Immature natural killer cell (primary cell): ENCODE measurements at regions not wholly inside any gene's neighbourhood (a gene's known extent, or its start where the extent isn't known, plus 50 kb on each side); places are given as distances from the start of the nearest gene placed in this dataset.
A peak's percentile ranks its signal among the peaks of the same experiment; 100 is the strongest.
"Not testable (repeated sequence)": the region's sequence is repeated elsewhere in the genome, so short reads cannot be mapped to it uniquely, and the experiment has no call there.

Experiments
- DNase-seq, 3 donors: peaks; one replicate each; pipeline ENCODE4 v3.0.0; 2022; ENCODE audit warnings: mixed read lengths in 1 of 3
- H3K27ac Mint-ChIP-seq, 6 donors: one replicate each; pipeline ENCODE4 v1.8.0; 2020; ENCODE audit warnings: mixed read lengths in 6 of 6, mild to moderate bottlenecking in 5 of 6, inconsistent platforms in 4 of 6, moderate library complexity in 3 of 6
- H3K27me3 Mint-ChIP-seq, 3 donors: one replicate each; pipeline ENCODE4 v1.8.0; 2020 to 2021; ENCODE audit warnings: low read depth in 3 of 3, mild to moderate bottlenecking in 3 of 3, mixed read lengths in 3 of 3, moderate library complexity in 3 of 3, inconsistent platforms in 1 of 3
- H3K36me3 Mint-ChIP-seq, 3 donors: one replicate each; pipeline ENCODE4 v1.8.0; 2020; ENCODE audit warnings: mixed read lengths in 3 of 3, inconsistent platforms in 2 of 3, mild to moderate bottlenecking in 2 of 3
- H3K4me1 Mint-ChIP-seq, 2 donors: one replicate each; pipeline ENCODE4 v1.8.0; 2020; ENCODE audit warnings: inconsistent platforms in 2 of 2, mild to moderate bottlenecking in 2 of 2, mixed read lengths in 2 of 2, moderate library complexity in 1 of 2
- H3K4me3 Mint-ChIP-seq, 5 donors: one replicate each; pipeline ENCODE4 v1.8.0; 2020; ENCODE audit warnings: mild to moderate bottlenecking in 5 of 5, mixed read lengths in 5 of 5, inconsistent platforms in 3 of 5, moderate library complexity in 3 of 5
- H3K9me3 Mint-ChIP-seq, 6 donors: one replicate each; pipeline ENCODE4 v1.8.0; 2020; ENCODE audit warnings: mild to moderate bottlenecking in 6 of 6, mixed read lengths in 6 of 6, inconsistent platforms in 4 of 6, moderate library complexity in 3 of 6

GRCh38 chr7:140260352-140261104 is 83.7 kb upstream of the KDM7A start:
- peaks cover 2 to 6% (median 5%) of the 10 kb centered on the region in 3 donors for H3K27me3 Mint-ChIP-seq
- H3K27ac Mint-ChIP-seq, result peak overlapping the region in 1 of 6 donors; percentile 86
- H3K9me3 Mint-ChIP-seq, result no peaks in the 10 kb centered on the region
- H3K36me3 Mint-ChIP-seq, result peaks cover 0 to 6% (median 0%) of the 10 kb centered on the region in 3 donors
- H3K4me1 Mint-ChIP-seq, result peaks cover 22 to 25% of the 10 kb centered on the region in 2 donors
- no peak for DNase-seq
- no peak overlapping the region for H3K4me3 Mint-ChIP-seq

- not testable (repeated sequence) for H3K9me3 Mint-ChIP-seq, H3K27ac Mint-ChIP-seq, DNase-seq, H3K4me3 Mint-ChIP-seq, H3K36me3 Mint-ChIP-seq
- Mint-ChIP-seq H3K4me1 (peaks cover 30 to 33% of the 10 kb centered on the region in 2 donors), H3K27me3 (peaks cover 4 to 12% (median 4%) of the 10 kb centered on the region in 3 donors)
Measured at GRCh38 chr7:140257278-140257677, 80.5 kb upstream of the KDM7A start.

- H3K9me3 Mint-ChIP-seq, H3K4me3 Mint-ChIP-seq, DNase-seq, H3K36me3 Mint-ChIP-seq: not testable (repeated sequence)
- Mint-ChIP-seq H3K27ac (peak overlapping the region in 1 of 6 donors; percentile 40), H3K4me1 (peaks cover 28 to 30% of the 10 kb centered on the region in 2 donors), H3K27me3 (peaks cover 4 to 10% (median 4%) of the 10 kb centered on the region in 3 donors)
Measured at GRCh38 chr7:140254976-140255375, 78.2 kb upstream of the KDM7A start.

- Mint-ChIP-seq H3K27me3 (peaks cover 4 to 7% (median 4%) of the 10 kb centered on the region in 3 donors), H3K4me1 (peaks cover 25 to 26% of the 10 kb centered on the region in 2 donors), H3K9me3 (no peaks in the 10 kb centered on the region), H3K4me3 (no peak overlapping the region), H3K36me3 (peaks cover 0 to 4% (median 0%) of the 10 kb centered on the region in 3 donors), H3K27ac (peak overlapping the region in 2 of 6 donors; percentile 0 to 62)
- DNase-seq, result no peak
Measured at GRCh38 chr7:140249036-140249806, 72.4 kb upstream of the KDM7A start.

GRCh38 chr7:140247559-140247958 is 70.8 kb upstream of the KDM7A start:
- Mint-ChIP-seq H3K27me3 (peaks cover 2 to 4% (median 2%) of the 10 kb centered on the region in 3 donors), H3K27ac (peak overlapping the region in 1 of 6 donors; percentile 40), H3K4me1 (peaks cover 9% of the 10 kb centered on the region in 2 donors), H3K4me3 (no peak overlapping the region), H3K36me3 (peaks cover 0 to 4% (median 0%) of the 10 kb centered on the region in 3 donors), H3K9me3 (no peaks in the 10 kb centered on the region)
- no peak for DNase-seq

- H3K36me3 Mint-ChIP-seq, result peaks cover 0 to 4% (median 0%) of the 10 kb centered on the region in 3 donors
- no peak overlapping the region for H3K27ac Mint-ChIP-seq
- no peaks in the 10 kb centered on the region for H3K4me1 Mint-ChIP-seq
- DNase-seq, result no peak
- H3K4me3 Mint-ChIP-seq, result no peak overlapping the region
- peaks cover 0 to 4% (median 0%) of the 10 kb centered on the region in 3 donors for H3K27me3 Mint-ChIP-seq
- H3K9me3 Mint-ChIP-seq, result no peaks in the 10 kb centered on the region
Measured at GRCh38 chr7:140245611-140246105, 68.9 kb upstream of the KDM7A start.

GRCh38 chr7:140242057-140243031 is 65.6 kb upstream of the KDM7A start:
- peaks cover 0 to 4% (median 0%) of the 10 kb centered on the region in 3 donors for H3K36me3 Mint-ChIP-seq
- H3K4me3 Mint-ChIP-seq, result no peak overlapping the region
- DNase-seq, result no peak

GRCh38 chr7:140239653-140239935 is 62.8 kb upstream of the KDM7A start:
- H3K4me1 Mint-ChIP-seq, result no peaks in the 10 kb centered on the region
- no peak for DNase-seq
- H3K9me3 Mint-ChIP-seq, result no peaks in the 10 kb centered on the region
- H3K4me3 Mint-ChIP-seq, result no peak overlapping the region
- no peaks in the 10 kb centered on the region for H3K36me3 Mint-ChIP-seq
- H3K27me3 Mint-ChIP-seq, result no peaks in the 10 kb centered on the region
- no peak overlapping the region for H3K27ac Mint-ChIP-seq

More at GRCh38 chr7:140242057-140243031, 65.6 kb upstream of the KDM7A start:
- Mint-ChIP-seq H3K9me3 (no peaks in the 10 kb centered on the region), H3K27ac (peak overlapping the region in 1 of 6 donors; percentile 42), H3K27me3 (peaks cover 0 to 3% (median 0%) of the 10 kb centered on the region in 3 donors), H3K4me1 (no peaks in the 10 kb centered on the region)

GRCh38 chr7:140238778-140239652 is 62.2 kb upstream of the KDM7A start:
- H3K9me3 Mint-ChIP-seq, result no peaks in the 10 kb centered on the region
- H3K27me3 Mint-ChIP-seq, result no peaks in the 10 kb centered on the region
- no peak overlapping the region for H3K27ac Mint-ChIP-seq
- no peaks in the 10 kb centered on the region for H3K36me3 Mint-ChIP-seq
- no peak for DNase-seq
- H3K4me3 Mint-ChIP-seq, result no peak overlapping the region
- H3K4me1 Mint-ChIP-seq, result no peaks in the 10 kb centered on the region

GRCh38 chr7:140237390-140237789 is 60.6 kb upstream of the KDM7A start:
- H3K27ac Mint-ChIP-seq, result no peak overlapping the region
- H3K27me3 Mint-ChIP-seq, result peaks cover 0 to 1% (median 0%) of the 10 kb centered on the region in 3 donors
- H3K4me3 Mint-ChIP-seq, result no peak overlapping the region
- H3K9me3 Mint-ChIP-seq, result no peaks in the 10 kb centered on the region
- no peak for DNase-seq
- no peaks in the 10 kb centered on the region for H3K4me1 Mint-ChIP-seq
- H3K36me3 Mint-ChIP-seq, result no peaks in the 10 kb centered on the region

- peaks cover 5 to 8% of the 10 kb centered on the region in 2 donors for H3K4me1 Mint-ChIP-seq
- no peaks in the 10 kb centered on the region for H3K9me3 Mint-ChIP-seq
- H3K4me3 Mint-ChIP-seq, result no peak overlapping the region
- no peak overlapping the region for H3K27ac Mint-ChIP-seq
- no peak for DNase-seq
- peaks cover 0 to 2% (median under 1%) of the 10 kb centered on the region in 3 donors for H3K27me3 Mint-ChIP-seq
- H3K36me3 Mint-ChIP-seq, result no peaks in the 10 kb centered on the region
Measured at GRCh38 chr7:140236626-140237025, 59.8 kb upstream of the KDM7A start.

- Mint-ChIP-seq H3K4me3 (no peak overlapping the region), H3K36me3 (no peaks in the 10 kb centered on the region), H3K4me1 (peaks cover 15 to 19% of the 10 kb centered on the region in 2 donors), H3K27me3 (peaks cover 2 to 12% (median 7%) of the 10 kb centered on the region in 3 donors), H3K27ac (no peak overlapping the region), H3K9me3 (no peaks in the 10 kb centered on the region)
- no peak for DNase-seq
Measured at GRCh38 chr7:140235114-140235513, 58.3 kb upstream of the KDM7A start.
